Sciatic nerve (tissue), 2 donors: ENCODE measurements at regions not wholly inside any gene's neighbourhood (a gene's known extent, or its start where the extent isn't known, plus 50 kb on each side); places are given as distances from the start of the nearest gene placed in this dataset.
"Not testable (repeated sequence)": the region's sequence is repeated elsewhere in the genome, so short reads cannot be mapped to it uniquely, and the experiment has no call there.

Experiments used
- ATAC-seq: fragments of 200-7000 bp; cut with Tn5 transposase; one replicate; pipeline ENCODE4 v1.9.1; 2020; ENCODE audit warnings: mild to moderate bottlenecking, moderate library complexity
- DNase-seq: peaks from one replicate; pipeline ENCODE4 v3.0.0-alpha.2; 2020; ENCODE audit warnings: low spot score
- intact Hi-C: fragments of 100-400 bp; cut with DNase I; formaldehyde crosslinking; loops from one replicate; pipeline ENCODE4 v1.14.2; 2022
- donor health status: DM: no; HTN: no; CAD: no.
- donor health status: DM: no; HTN: no; CAD: no.

GRCh38 chr2:109669731-109670130 lies 55.6 kb downstream of the SOWAHC start:
- intact Hi-C loops = no loop called here
- ATAC-seq (no peak), DNase-seq (peak; percentile 51)

GRCh38 chr2:109670556-109671411 lies 56.6 kb downstream of the SOWAHC start:
- DNase-seq (peak; percentile 40), ATAC-seq (no peak)

GRCh38 chr2:109674894-109675534 lies 60.9 kb downstream of the SOWAHC start:
- no peak for ATAC-seq
- intact Hi-C loops = no loop called here
- no peak for DNase-seq

More at GRCh38 chr2:109670556-109671411, 56.6 kb downstream of the SOWAHC start:
- intact Hi-C loops = no loop called here

- DNase-seq (no peak), ATAC-seq (no peak)
- intact Hi-C loops = no loop called here
These were observed 61.6 kb downstream of the SOWAHC start for GRCh38 chr2:109675666-109676345.

- ATAC-seq (no peak), DNase-seq (no peak)
- intact Hi-C loops = no loop called here
These were observed 62.3 kb downstream of the SOWAHC start for GRCh38 chr2:109676346-109676902.

GRCh38 chr2:109677121-109677731 lies 63.1 kb downstream of the SOWAHC start:
- intact Hi-C loops, ATAC-seq, DNase-seq: not testable (repeated sequence)

- intact Hi-C loops = no loop called here
- ATAC-seq (no peak), DNase-seq (no peak)
These were observed 63.8 kb downstream of the SOWAHC start for GRCh38 chr2:109677835-109678580.

GRCh38 chr2:109678724-109679201 lies 64.6 kb downstream of the SOWAHC start:
- intact Hi-C loops, DNase-seq, ATAC-seq: not testable (repeated sequence)

- no peak for ATAC-seq
- intact Hi-C loops = no loop called here
- DNase-seq = no peak
These were observed 65.1 kb downstream of the SOWAHC start for GRCh38 chr2:109679225-109679624.

- intact Hi-C loops = no loop called here
- no peak for ATAC-seq
- DNase-seq = no peak
These were observed 65.5 kb downstream of the SOWAHC start for GRCh38 chr2:109679626-109680025.

GRCh38 chr2:109680523-109681297 lies 66.5 kb downstream of the SOWAHC start:
- intact Hi-C loops = no loop called here
- DNase-seq (no peak), ATAC-seq (no peak)

GRCh38 chr2:109681633-109682380 lies 67.6 kb downstream of the SOWAHC start:
- intact Hi-C loops = no loop called here
- DNase-seq (no peak), ATAC-seq (no peak)

- DNase-seq (peak; percentile 45), ATAC-seq (no peak)
- intact Hi-C loops = no loop called here
These were observed 69.3 kb downstream of the SOWAHC start for GRCh38 chr2:109683452-109683851.

GRCh38 chr2:109685453-109685852 lies 71.3 kb downstream of the SOWAHC start:
- DNase-seq (peak; percentile 21), ATAC-seq (no peak)
- intact Hi-C loops = no loop called here

- intact Hi-C loops = no loop called here
- no peak for DNase-seq
- ATAC-seq = no peak
These were observed 72.8 kb downstream of the SOWAHC start for GRCh38 chr2:109686921-109687320.

GRCh38 chr2:109689182-109689930 lies 75.2 kb downstream of the SOWAHC start:
- intact Hi-C loops = no loop called here
- DNase-seq (peak; percentile 25), ATAC-seq (no peak)
